GM18498 (cell line): ENCODE measurements at regions not wholly inside any gene's neighbourhood (a gene's known extent, or its start where the extent isn't known, plus 50 kb on each side); places are given as distances from the start of the nearest gene placed in this dataset.

Source experiments
- ATAC-seq: cut with Tn5 transposase; IDR thresholded peaks from one replicate; pipeline ENCODE4 v1.9.1; 2021; ENCODE audit warnings: mild to moderate bottlenecking, moderate library complexity; ENCODE audit not compliant: unreplicated experiment

DNA sequence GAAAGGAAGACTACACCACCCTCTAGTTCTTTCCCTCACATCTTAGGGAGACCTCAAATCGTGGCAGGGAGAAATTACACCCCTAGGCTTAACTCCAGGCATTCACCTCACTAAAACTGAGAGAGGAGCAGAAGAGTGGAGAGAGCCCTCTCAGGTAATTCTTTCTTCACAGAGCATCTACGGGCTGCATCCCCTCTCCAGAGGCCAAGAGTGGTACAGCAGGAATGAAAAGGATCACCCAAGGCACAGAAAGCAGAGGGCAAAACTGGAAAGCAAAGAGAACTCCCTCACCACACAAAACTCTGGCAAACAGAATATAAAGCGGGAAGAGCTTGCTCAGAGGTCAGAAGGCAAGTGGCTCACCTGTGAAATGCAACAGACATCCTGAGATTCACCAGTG, 661.2 kb downstream of the TBC1D4 start:
- ATAC-seq, result no peak

DNA sequence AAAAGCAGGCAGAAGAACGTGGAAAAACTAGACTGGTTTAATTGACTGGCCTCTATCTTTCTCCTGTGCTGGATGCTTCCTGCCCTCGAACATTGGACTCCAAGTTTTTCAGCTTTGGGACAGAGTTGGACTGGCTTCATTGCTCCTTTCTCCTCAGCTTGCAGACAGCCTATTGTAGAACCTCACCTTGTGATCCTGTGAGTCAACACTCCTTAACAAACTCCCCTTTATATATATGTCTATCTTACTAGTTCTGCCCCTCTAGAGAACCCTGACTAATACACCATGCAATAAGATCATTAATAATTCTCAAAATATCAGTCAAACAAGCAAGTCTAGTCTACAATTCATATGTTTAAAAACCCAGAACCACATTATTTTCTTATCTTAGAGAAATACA, 662.4 kb downstream of the TBC1D4 start:
- ATAC-seq, result no peak

GRCh38 chr13:74816737-74817136, 665.2 kb downstream of the TBC1D4 start:
- no peak for ATAC-seq

DNA sequence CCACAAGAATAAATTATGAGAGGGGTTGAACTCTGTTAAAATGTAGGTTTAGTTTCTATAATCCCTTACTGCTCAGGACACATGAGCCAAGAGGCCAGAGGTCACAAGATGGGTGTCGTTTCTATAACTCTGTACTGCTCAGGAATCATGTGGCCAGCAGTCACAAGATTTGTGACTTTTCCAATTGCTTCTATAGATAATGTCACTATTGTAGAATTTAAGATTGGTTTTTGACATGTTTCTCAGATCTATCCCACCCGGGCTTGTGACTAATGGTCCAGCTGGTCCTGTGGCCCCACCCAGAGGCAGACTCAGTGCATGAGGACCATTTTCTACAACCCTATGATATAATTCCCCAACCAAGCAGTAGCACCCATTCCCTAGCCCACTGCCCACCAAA, 662.0 kb upstream of the KLF12 start:
- ATAC-seq, result no peak

GRCh38 chr13:74795526-74795925, 661.3 kb upstream of the KLF12 start:
- ATAC-seq, result no peak

- ATAC-seq, result no peak
These were observed 660.4 kb upstream of the KLF12 start for GRCh38 chr13:74794582-74794981.

GRCh38 chr13:74794147-74794546, 659.9 kb upstream of the KLF12 start:
- ATAC-seq, result no peak

DNA sequence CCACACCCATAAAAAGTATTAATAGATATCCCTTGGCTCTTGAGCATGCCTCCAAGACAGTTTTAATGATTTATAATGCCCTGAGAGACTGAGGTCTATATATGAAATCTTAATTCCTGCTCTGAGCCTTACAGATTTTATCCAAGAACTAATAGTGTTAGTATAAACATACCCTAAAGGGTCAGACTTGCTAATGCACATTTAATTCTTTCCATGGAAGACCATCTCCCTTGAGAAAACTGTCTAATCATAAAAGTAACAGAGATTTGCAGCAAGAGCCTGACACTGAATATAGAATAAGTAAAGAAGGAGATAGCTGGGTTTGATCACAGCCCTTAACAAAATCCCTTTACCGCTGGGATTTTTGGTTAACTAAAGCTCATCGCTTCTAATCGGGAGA, 650.8 kb upstream of the KLF12 start:
- no peak for ATAC-seq

DNA sequence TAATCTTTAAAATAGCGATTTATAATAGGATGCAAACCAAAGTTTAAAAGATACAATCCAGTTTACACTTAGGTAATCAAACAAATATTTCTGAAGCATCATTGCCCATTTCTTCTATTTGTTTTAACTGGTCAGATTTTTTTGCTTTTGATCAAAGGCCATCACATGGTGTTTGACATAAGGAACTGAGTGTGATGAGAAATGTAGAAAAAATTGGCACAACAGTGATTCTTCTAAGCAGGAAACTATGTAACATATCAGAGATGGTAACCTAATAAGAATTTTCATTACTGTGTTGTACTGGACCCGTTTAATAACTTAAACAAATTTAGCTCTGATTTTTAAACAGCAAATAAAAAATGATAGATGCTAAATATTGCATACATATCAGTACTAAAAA, 644.7 kb upstream of the KLF12 start:
- no peak for ATAC-seq

DNA sequence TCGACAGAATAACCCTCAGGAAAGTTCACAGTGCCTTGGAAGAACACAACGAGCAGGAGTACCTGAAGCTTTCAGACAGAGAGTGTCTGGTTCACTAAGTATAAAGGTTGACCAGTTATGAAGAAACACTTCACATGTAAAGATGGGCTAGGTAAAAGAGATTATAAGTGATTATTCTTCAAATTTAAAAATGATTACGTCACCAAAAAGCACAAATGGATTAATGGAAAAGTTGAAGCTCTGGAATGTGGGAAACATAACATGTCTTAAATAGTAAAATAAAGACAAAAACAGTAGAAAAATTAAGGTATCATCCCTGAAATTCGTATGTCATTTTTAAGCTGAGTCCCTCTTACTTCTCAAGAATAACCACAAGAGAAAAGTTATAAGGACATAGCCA, 643.9 kb upstream of the KLF12 start:
- ATAC-seq, result no peak

GRCh38 chr13:74774264-74774663, 640.1 kb upstream of the KLF12 start:
- ATAC-seq, result no peak

DNA sequence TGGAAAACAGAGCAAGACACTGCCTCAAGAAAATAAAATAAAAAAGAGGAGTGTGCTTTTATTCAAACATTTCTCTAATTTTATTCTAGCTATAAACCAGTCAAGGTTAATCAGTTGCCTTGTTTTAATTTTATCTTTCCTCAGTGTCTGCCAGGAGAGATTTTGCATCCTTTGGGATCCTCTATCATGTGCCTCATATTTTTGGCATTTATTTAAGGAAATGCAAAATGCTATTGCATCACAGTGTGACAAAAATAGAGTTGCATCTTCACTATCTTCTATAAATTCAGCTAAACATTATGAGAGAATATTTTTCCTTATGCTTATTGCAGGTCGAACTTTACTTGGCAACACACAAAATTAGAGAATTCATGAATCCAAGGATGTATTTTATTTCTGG, 639.0 kb upstream of the KLF12 start:
- no peak for ATAC-seq

GRCh38 chr13:74771964-74772363, 637.8 kb upstream of the KLF12 start:
- ATAC-seq, result no peak

- no peak for ATAC-seq
These were observed 636.2 kb upstream of the KLF12 start for GRCh38 chr13:74770361-74770760.

DNA sequence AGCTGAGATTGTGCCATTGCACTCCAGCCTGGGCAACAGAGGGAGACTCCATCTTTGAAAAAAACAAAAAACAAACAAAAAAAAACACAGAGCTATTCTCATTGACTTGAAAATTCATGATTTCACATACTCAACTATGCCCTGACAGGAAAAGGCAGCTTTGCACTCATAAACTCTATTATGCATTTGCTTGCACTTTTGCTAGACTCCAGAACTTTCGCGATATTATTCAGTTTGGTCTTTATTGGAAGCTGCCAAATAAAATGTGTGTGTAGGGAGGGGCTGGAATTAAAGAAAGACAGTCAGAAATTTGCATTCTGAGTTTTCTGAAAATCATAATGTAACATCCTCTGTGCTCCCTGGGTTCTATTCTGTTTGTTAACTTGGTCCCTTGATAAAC, 635.1 kb upstream of the KLF12 start:
- no peak for ATAC-seq

- ATAC-seq, result no peak
These were observed 634.4 kb upstream of the KLF12 start for GRCh38 chr13:74768521-74769085.

DNA sequence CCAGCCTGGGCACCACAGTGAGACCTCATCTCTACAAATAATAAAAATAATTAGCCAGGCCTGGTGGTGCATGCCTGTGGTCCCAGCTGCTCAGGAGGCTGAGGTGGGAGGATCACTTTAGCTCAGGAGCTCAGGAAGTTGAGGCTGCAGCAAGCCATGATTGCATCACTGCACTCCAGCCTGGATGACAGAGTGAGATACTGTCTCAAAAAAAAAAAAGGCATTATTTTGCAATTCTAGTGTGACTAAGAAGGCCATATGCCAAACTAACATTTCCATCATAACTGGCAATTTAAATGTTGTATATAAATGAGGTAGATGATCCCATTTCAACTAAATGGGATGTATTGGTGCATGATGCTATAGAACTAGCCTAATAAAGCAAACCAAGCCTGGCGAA, 632.8 kb upstream of the KLF12 start:
- ATAC-seq, result no peak

GRCh38 chr13:74765955-74766354, 631.8 kb upstream of the KLF12 start:
- no peak for ATAC-seq

GRCh38 chr13:74761801-74762757, 627.9 kb upstream of the KLF12 start:
- no peak for ATAC-seq

GRCh38 chr13:74758188-74758587, 624.0 kb upstream of the KLF12 start:
- no peak for ATAC-seq

DNA sequence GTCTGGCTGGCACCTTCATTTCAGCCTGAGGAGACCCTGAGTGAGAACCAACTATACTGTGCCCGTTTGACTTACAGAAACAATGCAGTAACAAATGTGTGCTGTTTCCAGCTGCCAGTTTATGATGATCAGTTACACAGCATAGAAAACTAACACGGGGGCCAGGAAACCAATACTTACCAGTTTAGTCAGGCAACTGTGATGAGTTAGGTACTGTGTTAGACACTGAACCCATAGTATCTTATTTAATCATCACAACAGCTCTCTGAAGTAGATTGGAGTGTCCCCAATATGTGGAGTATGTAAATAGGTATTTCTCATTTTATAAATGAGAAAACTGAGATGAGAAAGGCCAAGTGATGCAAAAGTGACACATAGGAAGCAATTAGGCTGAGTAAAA, 620.9 kb upstream of the KLF12 start:
- no peak for ATAC-seq

GRCh38 chr13:74751739-74752138, 617.5 kb upstream of the KLF12 start:
- ATAC-seq, result no peak
